ENCODE measurements at regions not wholly inside any gene's neighbourhood (a gene's known extent, or its start where the extent isn't known, plus 50 kb on each side); places are given as distances from the start of the nearest gene placed in this dataset.

DNA sequence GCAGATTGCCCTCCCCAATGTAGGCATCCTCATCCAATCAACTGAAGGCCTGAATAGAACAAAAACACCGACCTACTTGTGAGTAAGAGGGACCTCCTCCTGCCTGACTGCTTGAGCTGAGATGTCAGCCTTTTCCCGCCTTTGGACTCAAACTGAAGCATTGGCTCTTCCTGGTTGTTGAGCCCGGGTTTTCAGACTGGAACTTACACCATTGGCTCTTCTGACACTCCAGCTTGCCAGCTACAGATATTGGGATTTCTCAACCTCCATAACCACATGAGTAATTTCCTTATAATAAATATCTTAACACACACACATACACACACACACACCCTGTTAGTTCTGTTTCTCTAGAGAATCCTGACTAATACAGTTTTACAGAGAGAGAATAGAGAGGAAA lies 173.4 kb upstream of the NTF3 start:
- no peaks in the 10 kb centered on the region for H3K36me3 ChIP-seq (ENCODE audit: control insufficient read depth, insufficient read depth, low read length)
- H3K9me3 ChIP-seq (ENCODE audit: control insufficient read depth, insufficient read depth, low read length) = no peaks in the 10 kb centered on the region

DNA sequence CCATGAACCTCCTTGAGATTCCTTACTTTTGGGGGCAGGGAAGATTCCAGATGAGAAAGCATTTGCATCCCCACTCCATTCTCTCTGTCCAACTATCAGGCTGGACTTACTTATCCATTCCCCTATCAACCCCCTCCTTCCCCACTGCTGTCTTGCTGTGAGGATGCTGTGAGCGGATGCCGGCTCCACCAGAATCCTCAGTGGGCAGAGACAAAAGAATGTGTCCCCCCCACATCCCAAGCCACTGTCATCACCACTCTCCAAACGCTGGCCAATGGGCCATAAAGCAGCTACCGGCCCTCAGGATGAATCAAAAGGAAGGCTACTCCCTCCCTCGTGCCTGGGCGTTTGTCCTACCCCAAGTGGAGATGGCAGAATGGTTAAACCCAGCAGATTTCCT lies 173.0 kb upstream of the NTF3 start:
- no peak overlapping the region for H3K9ac ChIP-seq (ENCODE audit: low read depth, low read length)
- no peak overlapping the region for H3K4me3 ChIP-seq (ENCODE audit: low read depth, low read length)
- no peaks in the 10 kb centered on the region for H3K27me3 ChIP-seq (ENCODE audit: control insufficient read depth, insufficient read depth, low read length)
- no peaks in the 10 kb centered on the region for H3K9me3 ChIP-seq (ENCODE audit: control insufficient read depth, insufficient read depth, low read length)
- peaks cover 9% of the 10 kb centered on the region for H3K4me1 ChIP-seq (ENCODE audit: control insufficient read depth, insufficient read depth, low read length)
- H3K36me3 ChIP-seq (ENCODE audit: control insufficient read depth, insufficient read depth, low read length) = no peaks in the 10 kb centered on the region

More for the DNA sequence above, 173.4 kb upstream of the NTF3 start:
- Histone ChIP-seq H3K27me3 (ENCODE audit: control insufficient read depth, insufficient read depth, low read length) (no peaks in the 10 kb centered on the region), H3K4me3 (ENCODE audit: low read depth, low read length) (no peak overlapping the region), H3K9ac (ENCODE audit: low read depth, low read length) (no peak overlapping the region), H3K4me1 (ENCODE audit: control insufficient read depth, insufficient read depth, low read length) (peaks cover 9% of the 10 kb centered on the region)

DNA sequence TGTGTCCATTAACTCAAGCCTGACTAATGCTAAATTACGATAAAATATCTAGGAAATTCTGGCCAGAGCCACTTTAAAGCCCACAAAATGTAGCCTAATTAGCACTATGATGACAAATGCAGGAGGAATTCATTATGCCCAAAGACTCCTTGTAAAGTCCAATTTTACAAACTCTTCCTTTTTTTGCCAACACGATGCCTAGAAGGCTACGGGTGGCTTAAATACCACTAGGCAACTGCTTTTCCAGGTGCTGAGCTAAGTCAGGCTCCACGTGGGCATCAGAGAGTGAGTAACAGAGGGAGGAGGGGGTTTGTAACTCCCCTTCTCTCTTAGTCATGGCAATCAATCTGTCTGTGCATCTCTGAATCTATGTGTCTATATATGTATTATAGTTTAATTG lies 172.4 kb upstream of the NTF3 start:
- Histone ChIP-seq H3K9me3 (ENCODE audit: control insufficient read depth, insufficient read depth, low read length) (no peaks in the 10 kb centered on the region), H3K4me3 (ENCODE audit: low read depth, low read length) (no peak overlapping the region), H3K9ac (ENCODE audit: low read depth, low read length) (no peak overlapping the region), H3K4me1 (ENCODE audit: control insufficient read depth, insufficient read depth, low read length) (peaks cover 9% of the 10 kb centered on the region), H3K27me3 (ENCODE audit: control insufficient read depth, insufficient read depth, low read length) (no peaks in the 10 kb centered on the region), H3K36me3 (ENCODE audit: control insufficient read depth, insufficient read depth, low read length) (no peaks in the 10 kb centered on the region)

DNA sequence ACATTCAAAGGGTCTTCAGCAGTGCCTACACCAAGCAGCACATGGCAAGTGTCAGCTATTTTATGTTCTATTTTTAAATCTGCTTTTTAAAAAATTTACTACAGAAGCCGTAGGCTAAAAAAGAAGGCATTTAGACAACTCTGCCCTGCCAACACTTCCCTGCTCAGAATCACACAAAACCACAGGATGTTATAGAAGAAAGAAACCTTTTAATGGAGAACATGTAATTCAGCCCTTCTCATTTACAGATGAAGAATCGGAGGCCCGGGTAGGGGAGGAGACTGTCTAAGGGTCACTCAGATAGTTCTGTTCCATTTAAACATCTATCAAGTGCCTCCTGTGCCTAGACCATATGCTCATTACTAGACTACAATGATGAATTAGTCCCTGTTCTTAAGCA lies 171.8 kb upstream of the NTF3 start:
- no peaks in the 10 kb centered on the region for H3K9me3 ChIP-seq (ENCODE audit: control insufficient read depth, insufficient read depth, low read length)
- H3K27me3 ChIP-seq (ENCODE audit: control insufficient read depth, insufficient read depth, low read length) = no peaks in the 10 kb centered on the region
- H3K4me3 ChIP-seq (ENCODE audit: low read depth, low read length) = no peak overlapping the region
- peaks cover 9% of the 10 kb centered on the region for H3K4me1 ChIP-seq (ENCODE audit: control insufficient read depth, insufficient read depth, low read length)
- no peak overlapping the region for H3K9ac ChIP-seq (ENCODE audit: low read depth, low read length)
- H3K36me3 ChIP-seq (ENCODE audit: control insufficient read depth, insufficient read depth, low read length) = no peaks in the 10 kb centered on the region

DNA sequence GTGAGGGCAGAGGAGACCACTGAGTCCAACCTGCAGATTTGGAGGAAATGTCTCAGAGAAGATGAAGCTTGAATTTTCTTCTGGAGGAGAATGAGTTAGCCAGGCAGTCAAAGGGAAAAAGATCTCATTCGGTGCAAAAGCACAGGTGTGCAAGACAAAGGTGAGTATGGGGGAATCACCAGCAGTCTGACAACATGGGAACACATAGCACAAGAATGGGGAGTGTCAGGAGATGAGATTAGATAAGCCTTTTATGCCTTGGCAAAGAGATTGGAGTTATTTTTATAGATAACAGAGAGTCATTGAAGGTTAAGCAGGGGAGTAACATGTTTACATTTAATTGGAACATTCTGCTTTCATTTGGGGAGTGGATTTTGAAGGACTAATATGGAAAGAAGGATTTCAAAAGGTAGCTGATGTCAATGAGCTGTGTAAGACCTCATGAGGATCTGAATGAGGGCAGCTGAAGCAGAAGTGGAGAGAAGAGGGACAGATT lies 171.3 kb upstream of the NTF3 start:
- H3K4me3 ChIP-seq (ENCODE audit: low read depth, low read length) = no peak overlapping the region
- no peaks in the 10 kb centered on the region for H3K36me3 ChIP-seq (ENCODE audit: control insufficient read depth, insufficient read depth, low read length)
- H3K9me3 ChIP-seq (ENCODE audit: control insufficient read depth, insufficient read depth, low read length) = no peaks in the 10 kb centered on the region
- no peak overlapping the region for H3K9ac ChIP-seq (ENCODE audit: low read depth, low read length)
- peaks cover 9% of the 10 kb centered on the region for H3K4me1 ChIP-seq (ENCODE audit: control insufficient read depth, insufficient read depth, low read length)
- H3K27me3 ChIP-seq (ENCODE audit: control insufficient read depth, insufficient read depth, low read length) = no peaks in the 10 kb centered on the region

DNA sequence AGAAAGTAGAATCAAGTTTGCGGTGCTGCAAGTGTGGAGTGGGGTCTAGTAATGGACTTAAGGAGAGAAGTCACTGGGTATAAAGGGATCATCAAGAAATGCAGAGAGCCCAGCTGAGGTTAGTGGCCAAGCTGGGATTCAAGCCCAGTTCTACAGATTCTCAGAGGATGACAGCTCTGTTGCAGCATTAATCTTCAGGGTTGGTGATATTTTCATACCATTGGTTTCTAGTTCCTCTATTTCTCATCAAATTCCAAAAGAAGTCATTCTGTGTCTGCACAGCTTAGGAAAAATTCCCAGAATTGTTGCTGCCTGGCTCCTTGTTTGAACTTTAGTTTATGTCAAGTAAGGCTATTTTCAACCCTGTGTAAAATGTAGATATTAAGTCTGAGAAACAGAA lies 169.5 kb upstream of the NTF3 start:
- Histone ChIP-seq H3K36me3 (ENCODE audit: control insufficient read depth, insufficient read depth, low read length) (no peaks in the 10 kb centered on the region), H3K9ac (ENCODE audit: low read depth, low read length) (no peak overlapping the region), H3K27me3 (ENCODE audit: control insufficient read depth, insufficient read depth, low read length) (no peaks in the 10 kb centered on the region), H3K9me3 (ENCODE audit: control insufficient read depth, insufficient read depth, low read length) (no peaks in the 10 kb centered on the region), H3K4me1 (ENCODE audit: control insufficient read depth, insufficient read depth, low read length) (peaks cover 9% of the 10 kb centered on the region), H3K4me3 (ENCODE audit: low read depth, low read length) (no peak overlapping the region)

DNA sequence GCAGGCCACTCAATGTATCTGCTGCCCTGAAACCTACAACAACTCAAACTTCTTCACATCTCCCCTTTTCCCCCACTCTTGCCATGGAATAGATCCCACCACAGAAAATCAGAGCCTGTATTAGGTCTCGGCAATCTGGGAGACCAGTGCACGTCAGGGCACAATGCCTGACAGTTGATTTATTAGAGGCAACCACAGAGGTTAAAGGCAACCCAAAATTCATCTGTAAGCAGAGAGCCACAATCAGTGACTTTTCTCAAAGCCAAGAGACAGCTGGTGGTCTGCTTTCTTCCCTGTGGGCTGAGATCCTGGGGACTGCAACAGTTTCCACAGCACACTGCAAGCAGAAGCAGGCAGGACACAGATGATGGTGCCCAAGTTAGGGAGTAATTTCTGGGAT lies 169.0 kb upstream of the NTF3 start:
- H3K9me3 ChIP-seq (ENCODE audit: control insufficient read depth, insufficient read depth, low read length) = no peaks in the 10 kb centered on the region
- no peaks in the 10 kb centered on the region for H3K27me3 ChIP-seq (ENCODE audit: control insufficient read depth, insufficient read depth, low read length)
- H3K4me1 ChIP-seq (ENCODE audit: control insufficient read depth, insufficient read depth, low read length) = peaks cover 9% of the 10 kb centered on the region
- H3K4me3 ChIP-seq (ENCODE audit: low read depth, low read length) = no peak overlapping the region
- H3K9ac ChIP-seq (ENCODE audit: low read depth, low read length) = no peak overlapping the region
- no peaks in the 10 kb centered on the region for H3K36me3 ChIP-seq (ENCODE audit: control insufficient read depth, insufficient read depth, low read length)

DNA sequence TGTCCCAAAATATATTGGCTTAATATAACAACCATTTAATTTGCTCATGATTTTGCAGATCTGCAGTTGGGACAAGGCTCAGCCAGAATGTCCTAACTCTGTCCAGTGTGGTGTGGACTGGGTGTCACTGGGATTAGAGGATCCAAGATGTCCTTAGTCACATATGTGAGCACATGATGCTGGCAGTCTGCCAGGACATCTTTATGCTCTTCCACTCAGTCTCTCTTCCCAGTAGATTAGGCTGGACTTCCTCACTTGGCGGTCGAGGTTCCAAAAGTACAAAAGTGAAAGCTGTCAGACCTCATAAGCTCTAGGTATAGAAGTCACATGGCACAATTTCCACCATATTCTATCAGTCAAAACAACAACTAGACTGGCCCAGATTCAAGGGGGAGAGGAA lies 167.9 kb upstream of the NTF3 start:
- Histone ChIP-seq H3K9me3 (ENCODE audit: control insufficient read depth, insufficient read depth, low read length) (no peaks in the 10 kb centered on the region), H3K27me3 (ENCODE audit: control insufficient read depth, insufficient read depth, low read length) (no peaks in the 10 kb centered on the region), H3K4me3 (ENCODE audit: low read depth, low read length) (no peak overlapping the region), H3K4me1 (ENCODE audit: control insufficient read depth, insufficient read depth, low read length) (peaks cover 13% of the 10 kb centered on the region), H3K9ac (ENCODE audit: low read depth, low read length) (no peak overlapping the region), H3K36me3 (ENCODE audit: control insufficient read depth, insufficient read depth, low read length) (no peaks in the 10 kb centered on the region)

DNA sequence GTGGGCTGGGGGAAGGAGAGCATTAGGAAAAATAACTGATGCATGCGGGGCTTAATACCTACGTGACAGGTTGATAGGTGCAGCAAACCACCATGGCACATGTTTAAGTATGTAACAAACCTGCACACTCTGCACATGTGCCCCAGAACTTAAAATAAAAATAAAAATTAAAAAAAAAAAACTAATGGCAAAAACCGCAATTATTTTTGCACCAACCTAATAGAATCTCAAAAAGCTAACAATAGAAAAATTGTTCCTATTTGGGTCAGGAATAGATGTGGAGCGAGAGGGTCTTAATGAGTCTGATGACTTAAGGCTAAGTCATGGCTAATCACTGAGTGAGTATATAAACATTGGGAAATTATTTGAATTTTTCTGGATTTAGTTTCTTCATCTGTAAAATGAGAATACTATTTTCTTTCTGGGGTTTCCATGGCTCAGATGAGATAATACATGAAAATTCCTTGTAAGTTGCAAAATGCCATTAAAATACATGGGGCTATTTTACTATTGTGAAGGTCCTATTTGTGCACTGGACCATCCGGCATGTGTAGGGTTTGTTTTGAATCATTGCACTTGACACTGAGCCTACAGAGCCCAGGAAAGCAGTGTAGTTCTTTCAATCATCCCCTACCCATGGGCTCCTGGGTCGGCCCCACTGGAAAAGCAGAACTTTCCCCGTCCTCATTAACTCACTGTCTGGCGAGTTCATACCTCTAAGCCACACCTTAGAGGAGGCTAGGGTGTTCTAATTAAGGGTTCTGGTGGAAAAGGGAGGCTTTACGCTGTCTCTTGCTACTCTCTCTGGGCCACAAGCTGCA lies 164.1 kb upstream of the NTF3 start:
- Histone ChIP-seq H3K36me3 (ENCODE audit: control insufficient read depth, insufficient read depth, low read length) (no peaks in the 10 kb centered on the region), H3K9ac (ENCODE audit: low read depth, low read length) (no peak overlapping the region), H3K4me3 (ENCODE audit: low read depth, low read length) (no peak overlapping the region), H3K27me3 (ENCODE audit: control insufficient read depth, insufficient read depth, low read length) (no peaks in the 10 kb centered on the region), H3K4me1 (ENCODE audit: control insufficient read depth, insufficient read depth, low read length) (peaks cover 9% of the 10 kb centered on the region), H3K9me3 (ENCODE audit: control insufficient read depth, insufficient read depth, low read length) (no peaks in the 10 kb centered on the region)

DNA sequence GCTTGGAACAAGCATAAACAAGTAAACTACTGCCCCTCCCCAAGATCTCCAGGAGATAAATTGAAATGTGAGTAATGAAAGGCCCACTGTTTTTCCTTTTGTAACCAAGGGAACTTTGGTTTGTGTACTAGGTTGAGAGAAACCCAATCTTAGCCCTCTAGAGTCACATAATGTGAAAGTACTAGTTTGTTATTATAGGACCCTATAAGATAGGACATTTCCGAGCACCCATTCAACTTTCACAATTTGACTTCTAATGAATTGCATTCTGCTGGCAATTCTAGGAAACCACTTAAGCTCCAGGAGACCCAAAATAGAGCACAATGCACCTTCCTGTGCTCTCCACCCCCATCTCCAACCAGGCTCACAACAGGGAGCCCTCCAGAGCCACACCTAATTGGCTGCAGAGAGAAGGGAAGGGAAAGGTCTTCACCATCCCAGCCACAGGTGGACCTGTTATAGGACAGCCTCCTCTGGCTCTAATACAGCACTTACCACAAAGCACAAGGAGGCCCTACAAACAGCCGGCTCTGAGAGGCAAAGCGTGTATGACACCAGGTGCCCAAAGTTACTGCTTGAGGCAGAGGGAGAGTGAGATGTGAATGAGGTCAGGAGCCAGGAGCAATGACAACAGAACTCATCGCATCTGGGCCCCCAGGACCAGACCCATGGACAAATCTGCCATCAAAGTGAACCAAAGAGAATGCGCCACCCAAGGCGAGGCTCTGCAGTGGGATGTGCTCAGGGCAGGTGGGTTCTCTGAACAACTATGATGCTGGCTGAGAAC lies 163.3 kb upstream of the NTF3 start:
- no peaks in the 10 kb centered on the region for H3K27me3 ChIP-seq (ENCODE audit: control insufficient read depth, insufficient read depth, low read length)
- no peak overlapping the region for H3K9ac ChIP-seq (ENCODE audit: low read depth, low read length)
- no peaks in the 10 kb centered on the region for H3K36me3 ChIP-seq (ENCODE audit: control insufficient read depth, insufficient read depth, low read length)
- no peak overlapping the region for H3K4me3 ChIP-seq (ENCODE audit: low read depth, low read length)
- H3K4me1 ChIP-seq (ENCODE audit: control insufficient read depth, insufficient read depth, low read length) = peaks cover 9% of the 10 kb centered on the region
- no peaks in the 10 kb centered on the region for H3K9me3 ChIP-seq (ENCODE audit: control insufficient read depth, insufficient read depth, low read length)

DNA sequence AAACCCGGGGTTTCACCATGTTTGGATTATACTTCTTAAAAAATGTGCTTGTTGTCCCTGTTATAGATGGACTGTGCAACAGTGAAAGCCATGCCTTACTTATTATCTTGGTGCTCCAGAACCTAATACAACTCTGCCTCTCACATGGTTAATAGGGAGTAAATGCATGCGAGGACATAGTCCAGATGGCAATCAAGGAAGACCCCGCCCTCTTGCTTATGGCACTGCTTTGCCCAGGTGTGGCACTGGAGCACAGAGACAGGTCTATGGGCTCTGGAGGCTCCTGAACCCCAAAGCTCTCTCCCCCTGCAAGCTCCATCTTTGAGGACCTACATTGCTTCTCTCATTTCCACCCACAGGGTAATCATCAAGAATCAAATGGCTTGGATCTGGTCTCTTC lies 162.1 kb upstream of the NTF3 start:
- H3K9ac ChIP-seq (ENCODE audit: low read depth, low read length) = no peak overlapping the region

More for the DNA sequence above, 162.1 kb upstream of the NTF3 start:
- Histone ChIP-seq H3K4me3 (ENCODE audit: low read depth, low read length) (no peak overlapping the region), H3K4me1 (ENCODE audit: control insufficient read depth, insufficient read depth, low read length) (peaks cover 11% of the 10 kb centered on the region), H3K36me3 (ENCODE audit: control insufficient read depth, insufficient read depth, low read length) (no peaks in the 10 kb centered on the region), H3K9me3 (ENCODE audit: control insufficient read depth, insufficient read depth, low read length) (no peaks in the 10 kb centered on the region), H3K27me3 (ENCODE audit: control insufficient read depth, insufficient read depth, low read length) (no peaks in the 10 kb centered on the region)
